Muscle of back (tissue), 3 donors: ENCODE measurements at regions not wholly inside any gene's neighbourhood (a gene's known extent, or its start where the extent isn't known, plus 50 kb on each side); places are given as distances from the start of the nearest gene placed in this dataset.

ENCODE experiments used
- DNase-seq, 3 donors: peaks; one replicate each; pipeline versions ENCODE4 v3.0.0 to v3.0.0-alpha.2; 2013

- no peak for DNase-seq
Observed at GRCh38 chr7:21361413-21362125, 66.3 kb upstream of the SP4 start.

DNA sequence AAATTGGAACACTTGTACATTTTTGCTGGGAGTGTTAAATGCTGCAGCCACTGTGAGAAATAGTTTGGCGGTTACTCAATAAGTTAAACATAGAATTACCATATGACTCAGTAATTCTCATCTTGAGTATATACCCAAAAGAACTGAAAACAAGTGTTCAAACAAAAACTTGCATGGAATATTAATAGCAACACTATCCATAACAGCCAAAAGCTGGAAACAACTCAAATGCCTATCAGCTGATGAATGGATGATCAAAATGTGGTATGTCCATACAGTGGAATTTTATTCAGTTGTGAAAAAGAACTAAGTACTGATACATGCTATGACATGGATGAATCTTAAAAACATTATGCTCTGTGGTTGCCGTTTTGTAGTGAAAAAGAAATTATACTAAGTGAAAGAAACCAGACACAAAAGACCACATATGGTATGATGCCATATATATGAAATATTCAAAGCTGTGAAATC is 63.0 kb upstream of the SP4 start:
- DNase-seq = no peak

- no peak for DNase-seq
Observed at GRCh38 chr7:21365866-21366624, 61.8 kb upstream of the SP4 start.

DNA sequence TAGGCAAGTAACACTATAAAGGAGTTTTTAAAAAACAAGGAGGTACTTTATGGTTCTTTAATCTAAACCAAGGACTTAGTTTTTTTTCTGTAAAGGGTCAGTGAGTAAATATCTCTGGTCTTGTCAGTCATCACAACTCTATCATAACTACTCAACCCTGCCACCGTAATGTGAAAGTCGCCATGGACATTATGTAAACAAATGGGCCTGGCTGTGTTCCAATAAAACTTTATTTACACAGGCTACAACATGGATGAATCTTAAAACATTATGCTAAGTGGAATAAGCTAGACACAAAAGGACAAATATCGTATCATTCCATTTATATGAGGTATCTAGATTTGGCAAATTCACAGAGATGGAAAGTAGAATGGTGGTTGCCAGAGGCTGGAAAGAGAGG is 60.8 kb upstream of the SP4 start:
- DNase-seq = no peak

DNA sequence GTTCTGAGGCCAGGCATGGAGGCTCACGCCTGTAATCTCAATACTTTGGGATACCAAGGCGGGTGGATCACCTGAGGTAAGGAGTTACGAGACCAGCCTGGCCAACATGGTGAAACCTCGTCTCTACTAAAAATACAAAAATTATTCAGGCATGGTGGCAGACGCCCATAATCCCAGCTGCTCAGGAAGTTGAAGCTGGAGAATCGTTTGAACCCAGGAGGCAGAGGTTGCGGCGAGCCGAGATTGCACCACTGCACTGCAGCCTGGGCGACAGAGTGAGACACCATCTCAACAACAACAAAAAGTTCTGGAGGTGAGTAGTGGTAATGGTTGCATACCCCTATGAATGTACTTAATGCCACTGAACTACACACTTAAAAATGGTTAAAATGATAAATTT is 60.3 kb upstream of the SP4 start:
- no peak for DNase-seq

DNA sequence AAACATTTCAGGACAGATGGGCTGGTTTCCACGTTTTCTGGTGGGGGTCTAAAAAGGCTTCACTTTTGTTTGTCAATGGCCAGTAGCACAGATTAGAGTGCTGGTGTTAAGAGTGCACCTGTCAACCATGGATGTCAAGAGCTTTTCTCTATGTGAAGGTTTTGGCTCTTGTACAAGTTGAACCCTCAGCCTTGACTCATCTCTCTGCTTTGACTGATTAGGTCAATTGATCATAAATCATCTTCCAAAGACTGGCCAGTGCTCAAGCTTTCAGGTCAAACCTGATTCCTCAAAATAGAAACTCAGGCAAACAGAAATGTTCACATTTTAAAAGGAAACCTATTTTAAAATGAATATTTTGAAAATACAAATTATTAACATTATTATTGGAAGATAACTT is 59.6 kb upstream of the SP4 start:
- DNase-seq = no peak

DNA sequence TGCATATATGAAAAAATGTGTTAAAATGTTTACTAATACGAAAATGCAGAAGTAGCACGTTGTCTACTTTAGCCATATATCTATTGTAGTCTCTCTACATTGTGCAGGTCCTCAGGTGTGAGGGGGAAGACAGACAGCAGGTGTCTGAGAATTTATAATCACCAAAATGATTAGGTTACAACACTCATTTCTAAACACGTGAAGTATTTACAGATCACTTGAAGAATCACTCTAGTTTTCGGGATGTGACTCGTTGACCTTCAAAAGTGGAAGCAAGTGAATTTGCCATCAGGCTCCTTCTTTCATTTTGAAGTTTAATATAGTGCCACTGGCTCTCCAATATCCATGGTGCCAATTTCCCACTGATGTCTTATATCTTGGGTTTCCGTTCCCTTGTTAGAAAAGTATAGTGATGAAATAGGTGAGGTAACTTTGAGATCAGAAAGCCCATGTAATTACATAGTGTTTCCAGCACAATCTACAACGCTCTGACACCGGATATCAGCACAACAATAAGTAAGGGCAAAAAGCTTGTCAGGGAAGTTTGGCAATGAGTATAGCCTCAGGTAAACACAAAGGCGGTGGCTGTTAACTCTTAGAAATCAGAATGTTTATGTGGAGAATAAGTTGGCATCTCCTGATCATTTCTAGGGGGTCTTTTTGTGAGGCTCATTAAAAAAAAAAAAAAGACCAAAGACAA is 57.5 kb upstream of the SP4 start:
- DNase-seq = no peak

GRCh38 chr7:21371360-21371759 is 56.5 kb upstream of the SP4 start:
- DNase-seq = no peak

DNA sequence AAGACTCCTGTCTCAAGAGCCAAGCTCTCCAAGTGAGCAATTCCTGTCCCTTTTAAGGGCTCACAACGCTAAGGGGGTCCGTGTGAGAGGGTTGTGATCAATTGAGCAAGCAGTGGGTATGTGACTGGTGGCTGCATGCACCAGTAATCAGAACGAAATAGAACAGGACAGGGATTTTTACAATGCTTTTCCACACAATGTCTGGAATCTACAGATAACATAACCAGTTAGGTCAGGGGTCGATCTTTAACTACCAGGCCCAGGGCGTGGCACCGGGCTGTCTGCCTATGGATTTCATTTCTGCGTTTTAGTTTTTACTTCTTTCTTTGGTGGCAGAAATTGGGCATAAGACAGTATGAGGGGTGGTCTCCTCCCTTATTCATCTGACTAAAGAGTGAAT is 54.9 kb upstream of the SP4 start:
- no peak for DNase-seq

- DNase-seq = no peak
Observed at GRCh38 chr7:21374134-21374533, 53.7 kb upstream of the SP4 start.

GRCh38 chr7:21377545-21377944 is 50.3 kb upstream of the SP4 start:
- DNase-seq = no peak
